Tibial nerve (tissue), 4 donors: ENCODE measurements at regions not wholly inside any gene's neighbourhood (a gene's known extent, or its start where the extent isn't known, plus 50 kb on each side); places are given as distances from the start of the nearest gene placed in this dataset.

Experiments used
- DNase-seq, 2 donors: peaks; one replicate each; pipeline ENCODE4 v3.0.0-alpha.2; 2019; ENCODE audit warnings: low spot score in 2 of 2
- H3K27ac ChIP-seq, 4 donors: fragments of 200-600 bp; sonication (generic) in 3 of 4; one replicate each; pipeline ENCODE4 v1.5.1; 2017 to 2019; ENCODE audit warnings: mild to moderate bottlenecking in 1 of 4
- H3K27me3 ChIP-seq, 2 donors: fragments of 200-600 bp; sonication (generic) in 1 of 2; one replicate each; pipeline versions ENCODE4 v1.5.1 to v1.6.0; 2017 to 2019
- H3K36me3 ChIP-seq, 3 donors: fragments of 200-600 bp; sonication (generic); one replicate each; pipeline ENCODE4 v1.5.1; 2018 to 2019
- H3K4me1 ChIP-seq, 4 donors: fragments of 200-600 bp; sonication (generic) in 3 of 4; one replicate each; pipeline ENCODE4 v1.5.1; 2017 to 2019
- H3K4me3 ChIP-seq, 4 donors: fragments of 200-600 bp; sonication (generic) in 3 of 4; one replicate each; pipeline ENCODE4 v1.5.1; 2017 to 2019; ENCODE audit warnings: mild to moderate bottlenecking in 1 of 4, moderate library complexity in 1 of 4
- H3K9me3 ChIP-seq, 4 donors: fragments of 200-600 bp; sonication (generic) in 3 of 4; one replicate each; pipeline ENCODE4 v1.5.1; 2017 to 2019
- CTCF ChIP-seq, 5 experiments: fragments of 200-600 bp in 3 of 5; fragments of 450-650 bp in 2 of 5; sonication (generic) in 3 of 5; IDR thresholded peaks; one replicate each; pipeline ENCODE4 v1.5.1; 2016 to 2019; ENCODE audit warnings: antibody characterized with exemption in 5 of 5, mild to moderate bottlenecking in 3 of 5, moderate library complexity in 2 of 5
- EP300 ChIP-seq, 2 donors: sonication (generic); formaldehyde crosslinking; IDR thresholded peaks; one replicate each; pipeline ENCODE4 v1.6.1; 2017; ENCODE audit warnings: antibody characterized with exemption in 2 of 2, mild to moderate bottlenecking in 1 of 2
- POLR2A ChIP-seq, 2 donors: fragments of 450-650 bp; IDR thresholded peaks; one replicate each; pipeline ENCODE4 v1.6.1; 2017; ENCODE audit warnings: antibody characterized with exemption in 2 of 2, mild to moderate bottlenecking in 2 of 2, moderate library complexity in 2 of 2
- WGBS, 2 donors: methylation state at CpG; one replicate each; pipeline ENCODE4 v1.1.5; 2018; 5-methylcytosine and 5-hydroxymethylcytosine counted together

DNA sequence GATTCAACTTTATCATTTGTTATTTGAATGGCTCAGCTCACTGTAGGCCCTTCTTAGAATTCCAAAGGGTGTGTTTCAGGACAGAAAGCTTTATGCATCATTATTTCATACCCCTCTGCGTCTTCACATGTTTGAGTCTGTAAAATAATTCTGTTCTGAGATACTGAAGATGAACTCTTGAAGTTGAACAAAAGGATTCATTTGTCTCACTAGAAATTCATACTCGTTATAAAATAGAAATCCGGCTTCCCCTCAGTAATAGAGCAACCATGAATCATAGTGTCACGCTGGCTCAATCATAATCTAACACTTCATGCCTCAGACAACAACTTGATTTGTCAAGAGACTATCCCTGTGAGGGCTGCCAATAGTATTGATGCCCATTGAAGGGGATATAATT, 1015.4 kb upstream of the SEMA6D start:
- TF ChIP-seq CTCF (IDR thresholded peaks at IDR 0.05) (no peak), POLR2A (IDR thresholded peaks at IDR 0.05) (no peak), EP300 (IDR thresholded peaks at IDR 0.05) (no peak)
- Histone ChIP-seq H3K36me3 (no peaks in the 10 kb centered on the region), H3K4me1 (no peaks in the 10 kb centered on the region), H3K27ac (no peak overlapping the region), H3K9me3 (no peaks in the 10 kb centered on the region), H3K27me3 (no peaks in the 10 kb centered on the region), H3K4me3 (no peak overlapping the region)
- WGBS, 2 donors, result 56 to 61% methylated on average over 4 of the region's 4 CpGs
- no peak for DNase-seq

DNA sequence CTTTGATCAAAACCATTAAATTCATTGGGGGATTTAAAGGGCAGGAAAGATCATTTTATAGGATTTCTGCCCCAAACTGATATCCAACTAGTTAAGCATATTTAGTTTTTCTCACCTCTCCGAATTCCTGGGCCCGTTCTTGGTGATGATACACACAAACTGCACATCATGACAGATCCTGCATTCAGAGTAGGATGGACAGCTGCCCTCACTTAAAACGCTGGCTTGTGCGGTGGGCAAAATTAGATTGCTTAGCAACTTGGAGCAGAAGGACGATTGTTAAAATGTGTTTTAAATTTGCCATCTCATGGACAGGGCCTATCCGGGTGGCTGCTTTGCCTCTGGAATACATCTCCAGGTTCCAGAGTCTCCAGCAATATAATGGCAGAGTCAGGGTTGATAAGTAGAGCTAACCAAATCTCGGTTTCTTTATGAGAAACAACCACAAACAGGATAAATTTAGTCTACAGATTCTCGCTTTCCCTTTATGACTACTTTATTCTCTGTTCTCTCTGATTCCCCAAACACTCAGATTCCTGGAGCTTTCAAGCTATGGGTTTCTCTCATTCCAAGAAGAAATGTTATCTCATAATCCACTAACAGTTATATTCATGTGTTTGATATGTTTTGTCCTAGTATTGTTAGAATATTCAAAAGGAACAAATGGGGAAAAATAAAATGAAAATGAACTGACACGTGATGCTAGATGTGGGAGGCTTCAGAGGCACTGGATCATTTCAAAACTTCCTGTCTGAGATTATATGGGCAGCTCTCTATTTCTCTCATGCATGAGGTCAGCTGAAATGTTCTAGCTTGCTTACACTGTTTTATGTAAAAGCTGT, 1014.1 kb upstream of the SEMA6D start:
- WGBS, 2 donors, result 67 to 70% methylated on average over 9 of the region's 9 CpGs
- Histone ChIP-seq H3K36me3 (no peaks in the 10 kb centered on the region), H3K9me3 (peaks cover 0 to 8% (median 0%) of the 10 kb centered on the region in 4 donors), H3K4me3 (no peak overlapping the region), H3K27me3 (no peaks in the 10 kb centered on the region), H3K4me1 (no peaks in the 10 kb centered on the region), H3K27ac (no peak overlapping the region)
- DNase-seq, result no peak
- no peak for TF ChIP-seq POLR2A (IDR thresholded peaks at IDR 0.05)
- TF ChIP-seq EP300 (IDR thresholded peaks at IDR 0.05), result no peak
- TF ChIP-seq CTCF (IDR thresholded peaks at IDR 0.05), result no peak

DNA sequence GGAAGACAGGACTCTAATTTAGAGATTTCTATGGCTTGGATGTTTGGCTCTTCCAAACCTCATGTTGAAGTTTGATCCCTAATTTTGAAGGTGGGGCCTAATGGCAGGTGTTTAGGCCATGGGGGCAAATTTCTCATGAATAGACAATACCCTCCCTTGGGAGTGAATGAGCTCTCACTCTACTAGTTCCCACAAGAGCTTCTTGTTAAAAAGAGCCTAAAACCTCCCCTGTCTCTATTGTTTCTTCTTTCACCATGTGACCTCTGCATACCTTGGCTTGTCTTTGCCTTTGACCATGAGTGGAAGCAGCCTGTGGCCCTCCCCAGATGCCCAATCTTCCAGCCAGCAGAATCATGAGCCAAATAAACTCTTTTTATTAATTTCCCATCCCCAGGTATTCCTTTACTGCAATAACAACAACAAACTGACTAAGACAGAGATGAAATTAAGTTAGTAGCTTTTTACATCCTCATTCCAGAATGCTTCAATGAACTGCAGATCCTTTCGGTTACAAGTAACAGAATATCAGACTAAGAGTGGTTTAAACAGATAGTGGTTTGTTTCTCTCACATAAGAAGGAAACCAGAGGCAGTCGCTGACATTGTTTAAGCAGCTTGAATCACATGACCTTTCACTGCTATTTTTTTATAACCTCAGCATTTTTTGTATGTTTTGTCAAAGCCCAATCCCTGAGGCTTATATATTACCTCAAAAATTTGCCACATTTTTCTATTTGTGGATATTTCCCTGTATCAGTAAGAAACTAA, 1013.3 kb upstream of the SEMA6D start:
- no peaks in the 10 kb centered on the region for H3K4me1 ChIP-seq
- H3K4me3 ChIP-seq, result no peak overlapping the region
- no peak for DNase-seq
- no peaks in the 10 kb centered on the region for H3K36me3 ChIP-seq
- H3K9me3 ChIP-seq, result peaks cover 0 to 8% (median 0%) of the 10 kb centered on the region in 4 donors
- WGBS, 2 donors, result 33 to 35% methylated on average over 2 of the region's 2 CpGs
- H3K27me3 ChIP-seq, result no peaks in the 10 kb centered on the region
- H3K27ac ChIP-seq, result no peak overlapping the region
- TF ChIP-seq CTCF (IDR thresholded peaks at IDR 0.05) (no peak), POLR2A (IDR thresholded peaks at IDR 0.05) (no peak), EP300 (IDR thresholded peaks at IDR 0.05) (no peak)

DNA sequence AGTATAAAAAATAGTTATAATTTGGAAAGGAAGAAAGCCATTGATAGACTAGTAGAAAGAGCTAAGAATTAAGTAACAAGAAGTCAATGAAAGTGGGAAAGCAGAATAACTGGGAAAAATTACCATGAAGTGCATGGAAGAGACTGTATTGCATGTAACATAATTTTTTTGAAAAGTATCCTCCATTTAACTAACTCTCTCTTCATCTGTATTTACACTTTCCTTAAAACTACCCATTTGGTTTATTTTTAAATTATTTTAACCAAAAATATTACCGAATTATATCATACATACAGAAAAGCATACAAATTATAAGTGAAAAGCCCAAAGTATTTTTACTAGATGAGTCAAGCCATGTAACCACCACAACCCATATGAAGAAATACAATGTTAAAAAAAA, 1009.9 kb upstream of the SEMA6D start:
- TF ChIP-seq POLR2A (IDR thresholded peaks at IDR 0.05) (no peak), EP300 (IDR thresholded peaks at IDR 0.05) (no peak), CTCF (IDR thresholded peaks at IDR 0.05) (no peak)
- no peak for DNase-seq
- H3K27me3 ChIP-seq, result no peaks in the 10 kb centered on the region
- H3K27ac ChIP-seq, result no peak overlapping the region
- H3K4me1 ChIP-seq, result no peaks in the 10 kb centered on the region
- no peaks in the 10 kb centered on the region for H3K36me3 ChIP-seq
- peaks cover 0 to 8% (median 0%) of the 10 kb centered on the region in 4 donors for H3K9me3 ChIP-seq
- no peak overlapping the region for H3K4me3 ChIP-seq
- 93 to 100% methylated on average over 1 of the region's 1 CpG for WGBS, 2 donors

GRCh38 chr15:46708226-46708625, 1009.1 kb upstream of the SEMA6D start:
- 35 to 68% methylated on average over 3 of the region's 3 CpGs for WGBS, 2 donors
- no peak overlapping the region for H3K27ac ChIP-seq
- peaks cover 0 to 8% (median 0%) of the 10 kb centered on the region in 4 donors for H3K9me3 ChIP-seq
- no peaks in the 10 kb centered on the region for H3K36me3 ChIP-seq
- no peak for TF ChIP-seq CTCF (IDR thresholded peaks at IDR 0.05)
- no peaks in the 10 kb centered on the region for H3K27me3 ChIP-seq
- no peak overlapping the region for H3K4me3 ChIP-seq
- no peaks in the 10 kb centered on the region for H3K4me1 ChIP-seq
- no peak for DNase-seq
